ENCODE measurements at regions not wholly inside any gene's neighbourhood (a gene's known extent, or its start where the extent isn't known, plus 50 kb on each side); places are given as distances from the start of the nearest gene placed in this dataset.

DNA sequence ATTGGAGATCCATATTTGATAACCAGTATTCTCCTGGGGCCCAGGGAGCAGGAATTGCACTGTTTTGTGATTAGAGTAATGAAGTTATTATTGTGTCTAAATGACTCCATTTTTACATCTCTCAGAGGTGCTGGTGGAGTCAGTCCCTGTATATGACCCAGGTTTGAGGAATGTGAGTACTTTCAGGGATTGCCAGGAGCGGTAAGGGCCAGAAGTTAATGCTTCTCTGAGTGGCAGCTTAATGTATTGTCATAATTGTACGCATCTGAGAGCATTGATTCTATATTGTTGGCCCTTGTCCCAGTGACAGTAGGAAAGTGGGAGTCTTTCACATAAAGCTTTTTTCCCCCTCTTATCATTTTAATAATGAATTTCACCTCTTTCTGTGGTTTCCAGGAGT lies 146.2 kb downstream of the GATB start:
- Histone ChIP-seq H3K27ac (no peak overlapping the region), H3K36me3 (no peaks in the 10 kb centered on the region), H3K27me3 (no peaks in the 10 kb centered on the region), H3K4me3 (no peak overlapping the region), H3K4me1 (no peaks in the 10 kb centered on the region), H3K9me3 (no peaks in the 10 kb centered on the region)
- no peak for ATAC-seq
- no peak for DNase-seq
- TF ChIP-seq, protein P1, sequence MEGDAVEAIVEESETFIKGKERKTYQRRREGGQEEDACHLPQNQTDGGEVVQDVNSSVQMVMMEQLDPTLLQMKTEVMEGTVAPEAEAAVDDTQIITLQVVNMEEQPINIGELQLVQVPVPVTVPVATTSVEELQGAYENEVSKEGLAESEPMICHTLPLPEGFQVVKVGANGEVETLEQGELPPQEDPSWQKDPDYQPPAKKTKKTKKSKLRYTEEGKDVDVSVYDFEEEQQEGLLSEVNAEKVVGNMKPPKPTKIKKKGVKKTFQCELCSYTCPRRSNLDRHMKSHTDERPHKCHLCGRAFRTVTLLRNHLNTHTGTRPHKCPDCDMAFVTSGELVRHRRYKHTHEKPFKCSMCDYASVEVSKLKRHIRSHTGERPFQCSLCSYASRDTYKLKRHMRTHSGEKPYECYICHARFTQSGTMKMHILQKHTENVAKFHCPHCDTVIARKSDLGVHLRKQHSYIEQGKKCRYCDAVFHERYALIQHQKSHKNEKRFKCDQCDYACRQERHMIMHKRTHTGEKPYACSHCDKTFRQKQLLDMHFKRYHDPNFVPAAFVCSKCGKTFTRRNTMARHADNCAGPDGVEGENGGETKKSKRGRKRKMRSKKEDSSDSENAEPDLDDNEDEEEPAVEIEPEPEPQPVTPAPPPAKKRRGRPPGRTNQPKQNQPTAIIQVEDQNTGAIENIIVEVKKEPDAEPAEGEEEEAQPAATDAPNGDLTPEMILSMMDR (IDR thresholded peaks at IDR 0.05): no peak
- intact Hi-C loops (cut with DNase I): no loop called here

DNA sequence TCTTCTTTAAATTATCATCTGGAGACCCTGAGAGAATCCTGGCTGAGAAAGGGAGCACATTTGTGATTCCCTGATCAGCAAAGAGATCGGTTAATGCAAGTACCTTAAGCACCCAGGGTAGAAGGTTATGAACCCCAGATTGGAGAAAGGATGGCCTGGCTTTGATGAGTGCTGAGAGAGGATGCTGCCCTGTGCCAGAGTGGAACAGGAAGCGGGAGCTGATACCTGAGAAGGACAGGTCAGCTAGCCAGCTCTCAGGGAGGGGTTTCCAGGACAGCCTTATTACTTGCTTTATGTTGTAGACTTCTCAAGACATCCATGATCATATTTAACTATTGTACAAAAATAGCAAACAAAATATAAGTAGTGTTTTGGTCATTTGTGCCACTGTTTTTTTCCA lies 141.9 kb downstream of the GATB start:
- H3K36me3 ChIP-seq: no peaks in the 10 kb centered on the region
- no peak for ATAC-seq
- H3K4me1 ChIP-seq: no peaks in the 10 kb centered on the region
- DNase-seq: no peak
- H3K9me3 ChIP-seq: no peaks in the 10 kb centered on the region
- intact Hi-C loops (cut with DNase I): no loop called here
- peaks cover 8% of the 10 kb centered on the region for H3K27me3 ChIP-seq
- H3K4me3 ChIP-seq: no peak overlapping the region
- no peak overlapping the region for H3K27ac ChIP-seq
- TF ChIP-seq, protein P1 (IDR thresholded peaks at IDR 0.05): no peak

DNA sequence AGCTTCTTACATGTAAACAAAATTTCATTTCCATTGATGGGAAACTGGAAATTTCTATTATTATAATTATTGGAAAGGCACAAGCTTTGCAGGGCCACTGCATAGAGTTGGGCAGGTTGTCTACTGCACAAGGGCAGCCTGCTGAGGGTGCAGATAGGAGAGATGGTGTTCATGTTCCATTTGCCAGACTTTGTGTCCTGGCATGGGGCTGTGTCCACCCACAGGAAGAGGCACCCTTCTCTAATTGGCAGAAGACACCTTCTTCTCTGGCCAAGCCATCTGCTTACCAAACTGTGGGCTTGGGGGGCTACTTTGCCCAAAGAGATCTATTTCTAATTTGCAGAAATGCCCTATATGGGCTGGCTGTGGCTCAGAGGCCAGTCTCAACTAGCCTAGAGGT lies 140.7 kb downstream of the GATB start:
- Histone ChIP-seq H3K27ac (no peak overlapping the region), H3K4me1 (no peaks in the 10 kb centered on the region), H3K36me3 (no peaks in the 10 kb centered on the region), H3K4me3 (no peak overlapping the region), H3K27me3 (peaks cover 8% of the 10 kb centered on the region), H3K9me3 (no peaks in the 10 kb centered on the region)
- ATAC-seq: no peak
- no peak for DNase-seq
- intact Hi-C loops (cut with DNase I): no loop called here
- TF ChIP-seq, protein P1 (IDR thresholded peaks at IDR 0.05): no peak
